ENCODE measurements at regions not wholly inside any gene's neighbourhood (a gene's known extent, or its start where the extent isn't known, plus 50 kb on each side); places are given as distances from the start of the nearest gene placed in this dataset.

DNA sequence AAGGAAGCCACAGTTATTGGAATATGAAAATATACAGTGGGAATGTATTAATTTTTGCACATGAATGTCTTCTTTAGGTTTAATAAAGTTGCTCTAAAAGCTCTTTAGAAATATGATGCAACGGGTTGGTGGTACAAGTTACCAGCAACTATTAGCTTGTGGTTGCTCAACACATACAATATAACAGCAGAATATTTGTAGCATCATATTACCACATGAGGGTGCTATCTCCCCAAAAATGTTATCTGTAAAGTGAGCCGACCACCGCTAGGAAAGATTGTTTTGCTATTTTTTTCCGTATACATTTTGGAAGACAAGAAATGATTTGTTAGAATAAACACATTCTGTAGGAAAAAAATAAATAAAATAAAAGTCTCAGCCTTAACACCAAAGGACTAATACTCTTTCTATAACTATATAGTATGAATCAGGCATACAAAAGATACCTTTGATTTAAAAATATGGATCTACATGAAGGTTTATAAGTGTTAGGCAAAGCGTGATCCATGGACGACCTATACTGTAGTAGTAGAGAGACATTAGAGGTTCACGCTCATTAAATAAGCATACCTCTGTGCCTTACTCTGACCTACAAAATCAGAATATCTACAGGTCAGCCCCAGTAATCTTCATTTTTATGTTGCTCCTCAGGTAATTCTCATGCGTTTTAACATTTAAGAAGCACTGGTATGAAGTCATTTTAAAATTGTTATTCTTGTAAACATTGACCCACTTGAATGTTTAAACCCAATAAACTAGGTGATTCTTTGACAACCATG, 1110.6 kb upstream of the ACVR2A start:
- no peaks in the 10 kb centered on the region for H3K4me1 ChIP-seq
- no peaks in the 10 kb centered on the region for H3K36me3 ChIP-seq
- no peak for DNase-seq (ENCODE audit: low spot score in 2 of 2)
- TF ChIP-seq, protein P1, sequence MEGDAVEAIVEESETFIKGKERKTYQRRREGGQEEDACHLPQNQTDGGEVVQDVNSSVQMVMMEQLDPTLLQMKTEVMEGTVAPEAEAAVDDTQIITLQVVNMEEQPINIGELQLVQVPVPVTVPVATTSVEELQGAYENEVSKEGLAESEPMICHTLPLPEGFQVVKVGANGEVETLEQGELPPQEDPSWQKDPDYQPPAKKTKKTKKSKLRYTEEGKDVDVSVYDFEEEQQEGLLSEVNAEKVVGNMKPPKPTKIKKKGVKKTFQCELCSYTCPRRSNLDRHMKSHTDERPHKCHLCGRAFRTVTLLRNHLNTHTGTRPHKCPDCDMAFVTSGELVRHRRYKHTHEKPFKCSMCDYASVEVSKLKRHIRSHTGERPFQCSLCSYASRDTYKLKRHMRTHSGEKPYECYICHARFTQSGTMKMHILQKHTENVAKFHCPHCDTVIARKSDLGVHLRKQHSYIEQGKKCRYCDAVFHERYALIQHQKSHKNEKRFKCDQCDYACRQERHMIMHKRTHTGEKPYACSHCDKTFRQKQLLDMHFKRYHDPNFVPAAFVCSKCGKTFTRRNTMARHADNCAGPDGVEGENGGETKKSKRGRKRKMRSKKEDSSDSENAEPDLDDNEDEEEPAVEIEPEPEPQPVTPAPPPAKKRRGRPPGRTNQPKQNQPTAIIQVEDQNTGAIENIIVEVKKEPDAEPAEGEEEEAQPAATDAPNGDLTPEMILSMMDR (IDR thresholded peaks at IDR 0.05) = peak in 2 of 3 donors; percentile 50 to 66
- TF ChIP-seq POLR2AphosphoS5 (IDR thresholded peaks at IDR 0.05) (no peak), POLR2A (IDR thresholded peaks at IDR 0.05) (no peak)
- no peaks in the 10 kb centered on the region for H3K9me3 ChIP-seq
- intact Hi-C loops (cut with DNase I; ENCODE audit: low total_unique reads) = no loop called here
- H3K27ac ChIP-seq = no peak overlapping the region
- H3K27me3 ChIP-seq = no peaks in the 10 kb centered on the region
- H3K4me3 ChIP-seq = no peak overlapping the region

DNA sequence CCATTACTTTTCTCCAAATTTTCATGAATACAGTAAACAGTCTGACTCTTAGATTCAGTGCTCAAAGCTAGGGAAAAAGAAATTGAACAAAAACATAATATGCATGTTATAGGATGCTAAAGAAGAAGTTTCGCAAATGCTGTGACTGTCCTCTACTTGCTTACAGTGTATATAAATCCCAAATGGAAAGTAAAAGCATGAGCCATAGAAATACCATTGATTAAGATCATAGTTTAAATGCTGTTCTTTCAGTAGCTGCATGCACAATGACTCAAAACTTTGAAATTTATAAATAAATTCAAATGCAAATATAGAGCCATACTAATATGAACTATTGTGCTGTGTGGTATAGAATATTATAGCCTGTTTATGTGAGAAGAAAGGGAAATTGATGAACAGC, 1113.9 kb upstream of the ACVR2A start:
- intact Hi-C loops (cut with DNase I; ENCODE audit: low total_unique reads) = no loop called here
- no peak overlapping the region for H3K4me3 ChIP-seq
- no peaks in the 10 kb centered on the region for H3K27me3 ChIP-seq
- H3K9me3 ChIP-seq = no peaks in the 10 kb centered on the region
- H3K27ac ChIP-seq = no peak overlapping the region
- TF ChIP-seq, protein P1 (IDR thresholded peaks at IDR 0.05) = no peak
- TF ChIP-seq POLR2AphosphoS5 (IDR thresholded peaks at IDR 0.05) (no peak), POLR2A (IDR thresholded peaks at IDR 0.05) (no peak)
- DNase-seq (ENCODE audit: low spot score in 2 of 2) = no peak
- H3K4me1 ChIP-seq = no peaks in the 10 kb centered on the region
- no peaks in the 10 kb centered on the region for H3K36me3 ChIP-seq

DNA sequence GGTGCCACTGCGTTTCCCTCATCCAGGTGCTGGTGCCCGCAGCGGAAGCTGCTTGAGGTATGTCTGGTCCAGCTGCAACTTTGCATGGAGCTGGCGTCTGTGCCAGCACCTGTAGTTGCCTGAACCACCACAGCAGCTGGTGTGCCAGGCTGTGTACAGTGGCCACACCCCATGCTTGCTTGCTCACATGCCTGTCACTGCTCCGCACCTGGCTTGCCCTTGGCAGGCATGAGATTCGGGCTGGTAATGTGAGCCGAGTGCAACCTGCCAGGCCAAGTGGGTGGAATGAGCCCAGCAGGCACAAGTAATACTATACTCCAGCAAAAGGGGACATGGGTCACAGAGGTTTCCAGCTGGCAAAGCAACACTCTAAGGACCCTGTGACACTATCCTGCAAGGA, 1123.3 kb upstream of the ACVR2A start:
- Histone ChIP-seq H3K9me3 (peaks cover 16 to 17% of the 10 kb centered on the region in 2 donors), H3K36me3 (no peaks in the 10 kb centered on the region), H3K4me1 (no peaks in the 10 kb centered on the region), H3K4me3 (no peak overlapping the region), H3K27me3 (no peaks in the 10 kb centered on the region), H3K27ac (no peak overlapping the region)
- no peak for DNase-seq (ENCODE audit: low spot score in 2 of 2)
- TF ChIP-seq POLR2AphosphoS5 (IDR thresholded peaks at IDR 0.05) (no peak), POLR2A (IDR thresholded peaks at IDR 0.05) (no peak)
- TF ChIP-seq, protein P1 (IDR thresholded peaks at IDR 0.05) = no peak
- intact Hi-C loops (cut with DNase I; ENCODE audit: low total_unique reads) = no loop called here

DNA sequence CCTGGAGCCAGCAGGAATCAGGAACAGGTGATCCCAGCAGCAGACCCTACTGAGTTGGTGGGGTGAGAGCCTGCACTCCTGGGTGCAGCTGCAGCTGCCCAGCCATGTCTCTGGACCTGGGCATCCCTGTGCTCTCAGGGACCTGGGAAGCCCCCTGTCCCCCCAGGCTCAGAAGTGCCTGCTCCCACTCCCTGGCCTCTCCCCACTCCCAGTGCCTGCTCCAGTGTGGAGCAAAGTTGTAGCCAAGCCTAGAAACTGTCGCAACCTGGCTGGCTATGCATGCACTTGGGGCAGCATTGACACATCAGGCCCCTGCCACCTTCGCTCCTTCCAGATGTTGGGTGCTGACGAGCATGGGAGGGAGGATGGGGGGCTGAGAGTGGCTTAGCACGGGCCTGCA, 1124.7 kb upstream of the ACVR2A start:
- DNase-seq (ENCODE audit: low spot score in 2 of 2) = no peak
- TF ChIP-seq, protein P1 (IDR thresholded peaks at IDR 0.05) = no peak
- TF ChIP-seq POLR2A (IDR thresholded peaks at IDR 0.05) (no peak), POLR2AphosphoS5 (IDR thresholded peaks at IDR 0.05) (no peak)
- no peaks in the 10 kb centered on the region for H3K4me1 ChIP-seq
- no peak overlapping the region for H3K27ac ChIP-seq
- H3K36me3 ChIP-seq = no peaks in the 10 kb centered on the region
- intact Hi-C loops (cut with DNase I; ENCODE audit: low total_unique reads) = no loop called here
- no peaks in the 10 kb centered on the region for H3K27me3 ChIP-seq
- H3K4me3 ChIP-seq = no peak overlapping the region
- H3K9me3 ChIP-seq = peaks cover 16 to 17% of the 10 kb centered on the region in 2 donors

DNA sequence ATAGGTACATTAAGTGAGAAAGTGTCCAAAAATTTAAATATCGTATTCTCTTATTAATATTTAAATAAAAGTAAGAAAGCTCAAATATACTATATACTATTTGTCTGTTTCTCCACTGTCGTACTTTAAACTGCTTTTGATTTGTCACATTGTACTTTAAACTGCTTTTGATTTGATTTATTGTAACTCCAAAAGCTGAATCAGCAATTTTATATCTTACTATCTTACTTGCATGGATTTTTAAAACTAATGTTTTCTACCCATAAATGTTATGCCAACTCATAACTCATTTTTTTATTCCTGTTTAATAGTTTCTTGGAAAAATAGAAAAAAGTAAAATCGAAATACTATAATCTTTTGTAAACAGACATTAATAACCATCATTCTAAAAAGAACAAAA, 1128.2 kb upstream of the ACVR2A start:
- H3K4me1 ChIP-seq = no peaks in the 10 kb centered on the region
- no peak for TF ChIP-seq POLR2A (IDR thresholded peaks at IDR 0.05)
- TF ChIP-seq, protein P1 (IDR thresholded peaks at IDR 0.05) = no peak
- TF ChIP-seq POLR2AphosphoS5 (IDR thresholded peaks at IDR 0.05) = no peak
- DNase-seq (ENCODE audit: low spot score in 2 of 2) = no peak
- H3K9me3 ChIP-seq = peaks cover 16 to 17% of the 10 kb centered on the region in 2 donors
- H3K27ac ChIP-seq = no peak overlapping the region
- intact Hi-C loops (cut with DNase I; ENCODE audit: low total_unique reads) = no loop called here
- no peaks in the 10 kb centered on the region for H3K27me3 ChIP-seq
- H3K4me3 ChIP-seq = no peak overlapping the region
- no peaks in the 10 kb centered on the region for H3K36me3 ChIP-seq
